ENCODE measurements at regions not wholly inside any gene's neighbourhood (a gene's known extent, or its start where the extent isn't known, plus 50 kb on each side); places are given as distances from the start of the nearest gene placed in this dataset.

GRCh38 chr14:41144370-41144769, 462.3 kb upstream of the LRFN5 start:
- 81 to 90% (median 85%) methylated on average over 10 of the region's 10 CpGs for WGBS, 3 donors
- H3K9me3 ChIP-seq, result no peaks in the 10 kb centered on the region
- no peak for TF ChIP-seq CTCF (IDR thresholded peaks at IDR 0.05)
- no peaks in the 10 kb centered on the region for H3K36me3 ChIP-seq (ENCODE audit: insufficient read depth in 1 of 2, low read depth in 1 of 2)
- H3K27ac ChIP-seq, result no peak overlapping the region
- intact Hi-C loops (cut with DNase I), result no loop called here
- no peak overlapping the region for H3K4me3 ChIP-seq
- no peak for DNase-seq
- ATAC-seq, result no peak
- H3K4me1 ChIP-seq, result no peaks in the 10 kb centered on the region
- H3K27me3 ChIP-seq (ENCODE audit: insufficient read depth in 3 of 3, low read length in 2 of 3), result no peaks in the 10 kb centered on the region

DNA sequence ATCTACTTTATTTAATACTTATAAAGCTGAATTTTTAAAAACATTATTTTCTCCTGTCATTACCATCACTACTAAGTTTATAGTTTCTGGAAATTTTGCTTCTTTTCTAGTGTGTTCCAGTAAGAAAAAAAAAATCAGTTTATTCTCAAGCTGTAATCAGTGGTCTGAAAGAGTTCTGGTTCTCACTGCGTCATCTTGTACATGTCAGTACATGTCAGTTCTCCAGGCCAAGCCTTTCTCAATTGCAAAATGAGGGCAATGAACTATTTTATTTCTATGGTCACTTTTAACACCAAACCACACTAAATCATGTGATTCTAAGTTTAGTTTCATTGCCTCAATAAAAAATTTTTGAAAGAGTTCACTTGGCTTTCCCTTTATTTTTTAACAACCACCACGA, 468.9 kb upstream of the LRFN5 start:
- no peak for ATAC-seq
- Histone ChIP-seq H3K27ac (no peak overlapping the region), H3K27me3 (ENCODE audit: insufficient read depth in 3 of 3, low read length in 2 of 3) (no peaks in the 10 kb centered on the region), H3K4me1 (no peaks in the 10 kb centered on the region), H3K36me3 (ENCODE audit: insufficient read depth in 1 of 2, low read depth in 1 of 2) (no peaks in the 10 kb centered on the region), H3K9me3 (no peaks in the 10 kb centered on the region), H3K4me3 (no peak overlapping the region)
- WGBS, 3 donors, result 82 to 85% (median 85%) methylated on average over 2 of the region's 2 CpGs
- intact Hi-C loops (cut with DNase I), result no loop called here
- DNase-seq, result no peak
- no peak for TF ChIP-seq CTCF (IDR thresholded peaks at IDR 0.05)

DNA sequence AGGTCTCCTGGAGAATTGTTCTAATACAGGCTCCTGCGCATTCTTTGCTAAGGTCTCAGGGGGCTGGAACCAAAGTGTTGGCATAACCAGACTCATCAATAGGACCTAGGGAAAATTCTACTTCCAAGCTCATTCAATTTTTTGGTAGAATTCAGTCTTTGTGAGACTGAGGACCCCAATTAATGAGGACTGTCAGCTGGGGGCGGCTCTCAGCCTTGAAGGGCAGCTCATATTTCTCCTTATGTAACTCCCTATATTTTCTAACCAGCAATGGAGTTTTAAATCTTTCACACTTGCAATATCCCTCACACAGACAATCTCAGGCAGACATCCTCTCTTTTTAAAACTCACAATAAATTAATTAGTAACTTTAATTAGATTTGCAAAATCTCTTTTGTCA, 476.4 kb upstream of the LRFN5 start:
- ATAC-seq, result no peak
- no peaks in the 10 kb centered on the region for H3K9me3 ChIP-seq
- no peaks in the 10 kb centered on the region for H3K36me3 ChIP-seq (ENCODE audit: insufficient read depth in 1 of 2, low read depth in 1 of 2)
- no peak for TF ChIP-seq CTCF (IDR thresholded peaks at IDR 0.05)
- H3K27me3 ChIP-seq (ENCODE audit: insufficient read depth in 3 of 3, low read length in 2 of 3), result no peaks in the 10 kb centered on the region
- WGBS, 3 donors, result 66 to 75% (median 70%) methylated on average over 2 of the region's 2 CpGs
- intact Hi-C loops (cut with DNase I), result no loop called here
- DNase-seq, result no peak
- H3K4me3 ChIP-seq, result no peak overlapping the region
- H3K27ac ChIP-seq, result no peak overlapping the region
- no peaks in the 10 kb centered on the region for H3K4me1 ChIP-seq

DNA sequence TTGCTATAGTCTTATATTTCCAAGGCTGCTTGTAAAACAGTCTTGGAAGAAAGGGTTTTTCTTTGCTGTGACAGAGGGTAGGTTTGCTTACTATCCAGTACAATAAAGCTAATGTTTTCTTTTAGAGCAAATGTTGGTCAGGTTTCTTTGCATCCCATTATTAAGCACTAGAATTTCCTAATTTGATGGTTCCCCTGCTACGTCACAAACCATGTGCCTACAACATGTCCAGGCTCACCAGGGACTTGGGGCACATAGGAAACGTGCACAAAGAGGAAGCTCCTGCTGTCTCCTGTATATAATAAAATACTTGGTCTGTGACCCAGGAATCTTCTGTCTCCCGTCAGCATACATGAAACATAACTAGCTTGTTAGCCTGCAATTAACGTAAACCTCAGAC, 486.3 kb upstream of the LRFN5 start:
- 61 to 64% (median 63%) methylated on average over 4 of the region's 4 CpGs for WGBS, 3 donors
- Histone ChIP-seq H3K4me1 (no peaks in the 10 kb centered on the region), H3K27me3 (ENCODE audit: insufficient read depth in 3 of 3, low read length in 2 of 3) (no peaks in the 10 kb centered on the region), H3K36me3 (ENCODE audit: insufficient read depth in 1 of 2, low read depth in 1 of 2) (no peaks in the 10 kb centered on the region), H3K27ac (no peak overlapping the region), H3K9me3 (no peaks in the 10 kb centered on the region), H3K4me3 (no peak overlapping the region)
- ATAC-seq (no peak), DNase-seq (no peak)
- intact Hi-C loops (cut with DNase I), result no loop called here
- TF ChIP-seq CTCF (IDR thresholded peaks at IDR 0.05), result no peak

DNA sequence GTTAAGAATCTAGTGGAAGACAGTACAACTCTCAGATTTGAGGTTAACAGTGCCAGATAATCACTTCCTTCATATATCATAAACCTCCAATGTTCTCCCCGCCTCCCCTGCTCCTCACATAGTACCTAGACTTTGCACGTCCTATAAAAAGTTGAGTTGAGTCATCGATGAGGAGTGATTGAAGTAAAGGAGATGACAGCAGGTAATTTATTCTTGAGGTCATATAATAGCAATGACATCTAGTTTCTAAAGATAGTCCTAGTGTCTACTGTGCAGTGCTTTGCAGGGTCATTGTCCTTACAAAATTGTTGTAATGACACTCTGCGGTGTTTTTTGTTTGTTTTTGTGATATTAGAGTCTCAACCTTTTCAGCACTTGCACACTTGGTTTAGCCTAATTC, 510.5 kb upstream of the LRFN5 start:
- ATAC-seq (peak in 3 of 4 donors; percentile 55 to 97 (median 87)), DNase-seq (no peak)
- Histone ChIP-seq H3K27me3 (ENCODE audit: insufficient read depth in 3 of 3, low read length in 2 of 3) (no peaks in the 10 kb centered on the region), H3K4me1 (no peaks in the 10 kb centered on the region), H3K36me3 (ENCODE audit: insufficient read depth in 1 of 2, low read depth in 1 of 2) (no peaks in the 10 kb centered on the region), H3K4me3 (no peak overlapping the region), H3K27ac (no peak overlapping the region), H3K9me3 (no peaks in the 10 kb centered on the region)
- intact Hi-C loops (cut with DNase I), result no loop called here
- WGBS, 3 donors, result 71 to 81% (median 72%) methylated on average over 4 of the region's 4 CpGs
- TF ChIP-seq CTCF (IDR thresholded peaks at IDR 0.05), result no peak
